Memory B cell (primary cell): ENCODE measurements at regions not wholly inside any gene's neighbourhood (a gene's known extent, or its start where the extent isn't known, plus 50 kb on each side); places are given as distances from the start of the nearest gene placed in this dataset.
"Not testable (repeated sequence)": the region's sequence is repeated elsewhere in the genome, so short reads cannot be mapped to it uniquely, and the experiment has no call there.

Experiments
- ATAC-seq: fragments of 150-1000 bp; cut with Tn5 transposase; 2 replicates; pipeline ENCODE4 v1.10.0; 2021; ENCODE audit warnings: low read depth, mild to moderate bottlenecking, moderate library complexity
- DNase-seq, 2 donors: peaks; one replicate each; pipeline ENCODE4 v3.0.0; 2022; ENCODE audit warnings: low spot score in 2 of 2
- H3K27ac Mint-ChIP-seq: one replicate; pipeline ENCODE4 v1.8.0; 2022; ENCODE audit warnings: mild to moderate bottlenecking, moderate library complexity, mixed read lengths
- H3K27me3 Mint-ChIP-seq: one replicate; pipeline ENCODE4 v1.8.0; 2022; ENCODE audit warnings: mixed read lengths
- H3K36me3 Mint-ChIP-seq: one replicate; pipeline ENCODE4 v1.8.0; 2022; ENCODE audit warnings: mild to moderate bottlenecking, mixed read lengths
- H3K4me1 Mint-ChIP-seq: one replicate; pipeline ENCODE4 v1.8.0; 2022; ENCODE audit warnings: mixed read lengths
- H3K4me3 Mint-ChIP-seq: one replicate; pipeline ENCODE4 v1.8.0; 2022; ENCODE audit warnings: mild to moderate bottlenecking, moderate library complexity, mixed read lengths
- H3K9me3 Mint-ChIP-seq: one replicate; pipeline ENCODE4 v1.8.0; 2022; ENCODE audit warnings: mixed read lengths

DNA sequence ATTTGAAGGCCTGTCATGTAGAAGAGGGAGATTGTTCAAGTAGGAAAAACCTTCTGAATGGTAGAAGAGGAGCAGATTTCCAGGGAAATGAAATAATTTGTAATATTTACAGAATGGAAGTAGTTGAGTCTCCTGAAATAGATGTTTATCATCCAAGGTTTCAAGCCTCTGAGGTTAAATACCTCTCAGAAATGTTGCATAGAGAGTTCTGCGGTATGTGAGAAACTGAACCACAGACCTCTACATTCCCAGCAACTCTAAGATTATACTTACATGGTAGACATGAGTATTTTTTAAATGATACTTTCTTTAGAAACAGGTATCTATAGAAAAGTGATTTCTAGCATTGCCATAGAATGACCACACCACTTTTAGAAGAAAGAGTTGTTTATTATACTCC lies 379.8 kb upstream of the FANCL start:
- Mint-ChIP-seq H3K27ac (no peak overlapping the region), H3K36me3 (no peaks in the 10 kb centered on the region), H3K4me1 (no peaks in the 10 kb centered on the region)

DNA sequence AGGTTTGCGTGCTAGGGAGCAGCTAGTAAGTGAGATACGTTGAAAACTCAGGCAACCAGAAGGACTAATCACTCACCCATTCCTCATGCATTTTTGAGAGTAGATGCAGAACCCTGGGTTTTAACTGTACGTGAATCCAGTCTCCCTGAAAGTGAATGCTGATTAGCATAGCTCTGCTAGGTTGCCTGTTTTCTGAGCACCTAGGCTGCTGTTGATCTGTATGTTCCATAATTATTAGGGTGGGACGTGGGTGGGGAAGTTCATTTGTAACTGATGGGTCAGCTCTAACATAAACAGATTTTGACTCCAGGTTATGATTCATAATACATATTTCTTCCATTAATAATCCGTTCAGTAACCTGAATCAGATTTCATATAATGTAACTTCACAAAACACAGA lies 379.0 kb upstream of the FANCL start:
- Mint-ChIP-seq H3K4me3 (no peak overlapping the region), H3K4me1 (no peaks in the 10 kb centered on the region), H3K36me3 (no peaks in the 10 kb centered on the region), H3K9me3 (no peaks in the 10 kb centered on the region), H3K27me3 (peaks cover 3% of the 10 kb centered on the region), H3K27ac (no peak overlapping the region)
- no peak for DNase-seq
- no peak for ATAC-seq

More for the DNA sequence above, 379.8 kb upstream of the FANCL start:
- DNase-seq (no peak), ATAC-seq (no peak)
- Mint-ChIP-seq H3K4me3 (no peak overlapping the region), H3K27me3 (peaks cover 2% of the 10 kb centered on the region), H3K9me3 (no peaks in the 10 kb centered on the region)

DNA sequence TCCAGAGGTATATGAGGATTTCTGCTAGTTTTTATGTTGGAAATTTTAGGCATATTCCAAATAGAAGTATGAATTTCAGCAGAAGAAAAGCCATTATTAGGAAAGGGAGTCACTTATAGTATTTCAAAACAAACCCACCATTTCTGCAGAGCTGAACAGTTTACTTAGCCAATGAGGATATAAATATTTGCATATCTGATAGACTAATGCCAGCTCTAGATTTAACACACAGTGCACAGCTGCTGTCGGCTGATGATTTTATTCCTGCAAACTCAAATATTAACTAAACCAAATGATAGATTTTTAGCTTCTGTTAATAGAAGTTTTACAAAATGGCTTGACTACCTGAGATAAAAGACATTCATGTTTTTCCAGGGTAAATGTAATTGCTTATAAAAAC lies 375.8 kb upstream of the FANCL start:
- H3K36me3 Mint-ChIP-seq = no peaks in the 10 kb centered on the region
- DNase-seq (no peak), ATAC-seq (no peak)
- H3K27me3 Mint-ChIP-seq = peaks cover 1% of the 10 kb centered on the region
- H3K27ac Mint-ChIP-seq = no peak overlapping the region
- no peaks in the 10 kb centered on the region for H3K4me1 Mint-ChIP-seq
- no peaks in the 10 kb centered on the region for H3K9me3 Mint-ChIP-seq
- no peak overlapping the region for H3K4me3 Mint-ChIP-seq

DNA sequence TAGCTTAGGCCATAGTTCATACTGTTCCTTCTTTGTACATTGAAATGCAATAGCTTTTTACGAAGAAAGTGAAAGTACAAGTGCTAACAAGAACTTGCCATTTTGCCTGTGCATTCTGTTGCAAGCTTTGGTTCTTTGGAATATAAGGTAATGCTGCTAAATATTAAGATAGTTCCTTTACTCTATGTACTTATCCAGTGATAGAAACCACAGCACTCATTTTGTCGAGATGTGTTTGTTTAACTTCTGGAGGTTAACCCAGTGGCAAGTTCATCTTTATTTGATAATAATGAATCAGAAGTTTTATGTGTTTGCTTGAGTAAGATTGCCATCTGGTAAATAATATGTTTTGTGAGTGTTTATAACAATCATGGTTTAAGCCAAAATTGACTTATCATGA lies 373.1 kb upstream of the FANCL start:
- H3K36me3 Mint-ChIP-seq = no peaks in the 10 kb centered on the region
- no peak for ATAC-seq
- H3K9me3 Mint-ChIP-seq = no peaks in the 10 kb centered on the region
- H3K27ac Mint-ChIP-seq = no peak overlapping the region
- H3K4me3 Mint-ChIP-seq = no peak overlapping the region
- peaks cover 2% of the 10 kb centered on the region for H3K4me1 Mint-ChIP-seq
- no peak for DNase-seq
- H3K27me3 Mint-ChIP-seq = peaks cover 1% of the 10 kb centered on the region

DNA sequence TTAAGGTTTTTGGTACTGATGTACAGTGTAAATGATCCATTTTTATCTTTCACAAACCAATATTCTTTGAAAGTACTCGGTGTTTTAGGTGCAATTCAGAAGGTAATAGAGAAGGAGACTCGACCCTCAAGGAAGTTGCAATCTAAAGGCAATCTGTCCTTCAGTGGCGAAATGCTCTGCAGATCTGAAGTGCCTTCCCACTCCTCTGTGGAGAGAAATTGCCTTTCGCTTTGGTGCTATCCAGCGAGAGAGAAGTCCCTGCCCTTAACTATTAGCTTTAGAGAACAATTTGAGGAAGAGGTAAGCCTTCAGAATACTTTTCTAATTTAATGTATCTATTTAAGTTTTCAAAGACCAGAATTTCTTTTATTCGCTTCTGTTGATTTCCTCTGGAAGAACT lies 371.8 kb upstream of the FANCL start:
- Mint-ChIP-seq H3K9me3 (no peaks in the 10 kb centered on the region), H3K36me3 (no peaks in the 10 kb centered on the region), H3K27me3 (peaks cover 1% of the 10 kb centered on the region), H3K4me3 (no peak overlapping the region), H3K27ac (no peak overlapping the region), H3K4me1 (peaks cover 2% of the 10 kb centered on the region)
- ATAC-seq (no peak), DNase-seq (no peak)

DNA sequence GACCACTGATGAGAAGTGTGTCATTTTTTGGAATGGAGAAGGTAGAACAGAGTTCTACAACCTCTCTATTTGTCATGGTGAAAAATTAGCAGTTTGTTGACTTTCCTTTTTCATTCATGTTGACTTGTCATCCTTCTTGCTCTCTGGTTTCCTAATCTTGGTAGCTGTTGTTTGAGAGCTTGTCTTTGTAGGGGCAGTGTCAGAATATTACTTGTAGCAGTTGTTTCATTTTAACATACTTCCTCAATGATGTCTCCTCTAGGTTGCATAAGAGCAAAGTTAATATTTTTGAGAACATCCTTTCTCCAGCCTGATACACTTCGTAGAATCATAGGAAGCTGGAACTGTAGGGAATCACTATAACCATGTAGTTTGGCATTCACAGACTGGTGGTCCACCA lies 368.2 kb upstream of the FANCL start:
- H3K36me3 Mint-ChIP-seq = no peaks in the 10 kb centered on the region
- DNase-seq (no peak), ATAC-seq (no peak)
- H3K27me3 Mint-ChIP-seq = peaks cover 3% of the 10 kb centered on the region
- H3K27ac Mint-ChIP-seq = no peak overlapping the region
- H3K4me3 Mint-ChIP-seq = no peak overlapping the region
- H3K9me3 Mint-ChIP-seq = no peaks in the 10 kb centered on the region
- H3K4me1 Mint-ChIP-seq = peaks cover 2% of the 10 kb centered on the region

GRCh38 chr2:58608146-58608545 lies 367.0 kb upstream of the FANCL start:
- H3K4me3 Mint-ChIP-seq = no peak overlapping the region
- no peak for DNase-seq
- H3K4me1 Mint-ChIP-seq = peaks cover 2% of the 10 kb centered on the region
- no peak overlapping the region for H3K27ac Mint-ChIP-seq
- peaks cover 3% of the 10 kb centered on the region for H3K27me3 Mint-ChIP-seq
- no peaks in the 10 kb centered on the region for H3K36me3 Mint-ChIP-seq
- H3K9me3 Mint-ChIP-seq = no peaks in the 10 kb centered on the region
- no peak for ATAC-seq

DNA sequence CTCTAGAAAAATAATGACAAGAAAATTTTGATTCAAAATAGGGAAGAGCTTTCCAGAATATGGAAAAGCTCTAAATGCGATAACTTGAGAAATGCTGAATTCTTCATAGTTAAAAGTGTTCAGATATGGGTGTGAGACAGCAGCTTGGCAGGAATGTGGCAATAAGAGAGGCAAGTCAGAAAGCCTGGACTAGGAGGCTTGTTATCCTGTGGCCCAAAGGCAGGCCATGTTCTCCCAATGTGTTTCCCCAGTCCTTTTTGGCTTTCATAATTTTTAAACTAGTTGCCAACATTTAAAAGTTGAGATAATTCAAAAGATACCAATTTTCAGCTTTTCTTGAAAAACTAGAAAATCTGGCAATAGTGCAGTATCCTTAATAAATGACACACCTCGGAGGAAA lies 366.3 kb upstream of the FANCL start:
- H3K9me3 Mint-ChIP-seq = no peaks in the 10 kb centered on the region
- peaks cover 3% of the 10 kb centered on the region for H3K27me3 Mint-ChIP-seq
- ATAC-seq (no peak), DNase-seq (no peak)
- H3K27ac Mint-ChIP-seq = no peak overlapping the region
- no peaks in the 10 kb centered on the region for H3K36me3 Mint-ChIP-seq
- H3K4me3 Mint-ChIP-seq = no peak overlapping the region
- peaks cover 2% of the 10 kb centered on the region for H3K4me1 Mint-ChIP-seq

DNA sequence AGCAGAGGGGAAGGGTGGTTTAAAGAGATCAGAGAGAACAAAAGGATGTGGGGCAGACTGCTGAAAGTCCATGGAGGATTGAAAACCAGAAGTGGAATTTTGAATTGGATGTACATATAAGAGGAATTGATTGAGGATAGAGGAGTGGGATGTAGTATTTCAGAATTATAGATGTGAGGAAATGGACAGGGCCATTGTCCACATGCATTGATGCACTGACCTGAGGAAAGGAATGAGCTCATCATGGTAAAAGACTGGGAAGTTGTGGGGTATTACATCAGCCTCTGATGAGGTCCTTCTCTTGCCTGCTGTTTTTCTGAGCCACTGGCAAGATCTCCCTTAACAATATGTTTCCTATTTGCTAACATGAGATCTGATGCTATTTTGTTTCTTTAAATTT lies 365.7 kb upstream of the FANCL start:
- H3K36me3 Mint-ChIP-seq = no peaks in the 10 kb centered on the region
- peaks cover 3% of the 10 kb centered on the region for H3K27me3 Mint-ChIP-seq

DNA sequence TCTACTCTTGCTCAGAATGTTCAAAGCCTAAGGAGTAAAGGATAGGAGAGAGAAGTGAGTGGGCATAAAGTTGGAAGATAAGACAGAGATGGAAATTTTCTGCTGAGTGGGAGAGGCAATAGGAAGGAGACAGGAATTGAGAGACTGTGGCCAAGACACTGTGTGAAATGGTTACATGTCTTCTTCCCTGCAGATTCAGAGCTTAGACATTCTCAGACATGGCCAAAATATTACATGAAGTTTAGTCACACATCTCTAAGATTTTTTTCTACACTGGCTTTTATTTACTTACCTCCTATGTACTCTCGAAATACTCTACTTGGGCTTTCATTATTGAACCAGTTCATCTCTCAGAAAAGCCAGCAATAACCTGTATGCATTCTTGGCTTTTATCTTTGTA lies 363.0 kb upstream of the FANCL start:
- Mint-ChIP-seq H3K9me3 (no peaks in the 10 kb centered on the region), H3K4me3 (no peak overlapping the region), H3K27ac (no peak overlapping the region), H3K4me1 (no peaks in the 10 kb centered on the region), H3K27me3 (peaks cover 3% of the 10 kb centered on the region), H3K36me3 (no peaks in the 10 kb centered on the region)
- no peak for ATAC-seq
- DNase-seq = no peak

More for the DNA sequence above, 365.7 kb upstream of the FANCL start:
- Mint-ChIP-seq H3K27ac (no peak overlapping the region), H3K9me3 (no peaks in the 10 kb centered on the region), H3K4me3 (no peak overlapping the region), H3K4me1 (peaks cover 2% of the 10 kb centered on the region)
- no peak for DNase-seq
- no peak for ATAC-seq

GRCh38 chr2:58601017-58601416 lies 359.9 kb upstream of the FANCL start:
- no peak for DNase-seq
- Mint-ChIP-seq H3K27me3 (peaks cover 6% of the 10 kb centered on the region), H3K27ac (no peak overlapping the region), H3K9me3 (no peaks in the 10 kb centered on the region), H3K4me3 (no peak overlapping the region), H3K4me1 (no peaks in the 10 kb centered on the region), H3K36me3 (no peaks in the 10 kb centered on the region)
- ATAC-seq = no peak

GRCh38 chr2:58598171-58598570 lies 357.0 kb upstream of the FANCL start:
- no peak for ATAC-seq
- H3K4me1 Mint-ChIP-seq = peaks cover 3% of the 10 kb centered on the region
- H3K4me3 Mint-ChIP-seq = no peak overlapping the region
- H3K27me3 Mint-ChIP-seq = peaks cover 3% of the 10 kb centered on the region
- H3K27ac Mint-ChIP-seq = no peak overlapping the region
- H3K9me3 Mint-ChIP-seq = no peaks in the 10 kb centered on the region
- no peaks in the 10 kb centered on the region for H3K36me3 Mint-ChIP-seq
- DNase-seq = no peak

DNA sequence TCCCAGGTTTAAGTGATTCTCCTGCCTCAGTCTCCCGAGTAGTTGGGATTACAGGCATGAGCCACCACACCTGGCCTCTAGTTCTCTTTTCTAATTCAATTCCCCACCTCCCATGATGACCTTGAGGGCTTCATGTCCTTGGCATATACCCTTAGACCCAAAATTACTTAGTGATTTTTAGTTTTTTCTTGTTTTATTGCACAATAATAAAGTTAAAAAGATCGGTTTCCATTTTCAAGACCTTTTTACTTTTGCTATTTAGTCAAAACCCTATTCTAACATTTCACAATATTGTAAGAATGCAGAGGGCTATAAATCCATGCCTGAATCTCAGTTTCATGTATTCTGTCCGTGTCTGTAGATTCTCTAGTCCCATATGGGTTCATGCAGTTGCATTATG lies 354.6 kb upstream of the FANCL start:
- Mint-ChIP-seq H3K36me3 (no peaks in the 10 kb centered on the region), H3K27ac (no peak overlapping the region), H3K4me3 (no peak overlapping the region), H3K9me3 (no peaks in the 10 kb centered on the region), H3K4me1 (peaks cover 3% of the 10 kb centered on the region), H3K27me3 (peaks cover 3% of the 10 kb centered on the region)
- DNase-seq (no peak), ATAC-seq (no peak)

DNA sequence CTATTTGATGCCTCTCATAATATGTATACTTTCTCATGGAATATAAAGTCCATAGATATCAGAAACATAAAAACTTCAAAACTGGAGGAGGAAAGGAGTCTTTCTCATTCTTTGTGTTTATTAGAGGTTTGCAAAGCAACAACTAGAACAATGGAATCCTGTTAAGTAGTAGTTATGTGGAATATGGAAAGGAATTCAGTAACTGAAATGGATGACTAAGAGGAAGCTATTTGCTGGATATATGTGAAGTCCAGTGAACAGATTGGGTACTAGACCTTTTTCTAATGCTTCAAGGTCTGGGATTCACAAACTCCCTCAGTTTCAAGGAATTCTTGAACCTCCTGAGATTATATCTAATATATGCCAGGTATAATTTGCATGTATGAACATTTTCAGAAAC lies 353.6 kb upstream of the FANCL start:
- no peak overlapping the region for H3K27ac Mint-ChIP-seq
- H3K9me3 Mint-ChIP-seq = no peaks in the 10 kb centered on the region
- H3K36me3 Mint-ChIP-seq = no peaks in the 10 kb centered on the region
- H3K4me1 Mint-ChIP-seq = peaks cover 3% of the 10 kb centered on the region
- H3K27me3 Mint-ChIP-seq = peaks cover 3% of the 10 kb centered on the region
- no peak overlapping the region for H3K4me3 Mint-ChIP-seq
- ATAC-seq (no peak), DNase-seq (no peak)

DNA sequence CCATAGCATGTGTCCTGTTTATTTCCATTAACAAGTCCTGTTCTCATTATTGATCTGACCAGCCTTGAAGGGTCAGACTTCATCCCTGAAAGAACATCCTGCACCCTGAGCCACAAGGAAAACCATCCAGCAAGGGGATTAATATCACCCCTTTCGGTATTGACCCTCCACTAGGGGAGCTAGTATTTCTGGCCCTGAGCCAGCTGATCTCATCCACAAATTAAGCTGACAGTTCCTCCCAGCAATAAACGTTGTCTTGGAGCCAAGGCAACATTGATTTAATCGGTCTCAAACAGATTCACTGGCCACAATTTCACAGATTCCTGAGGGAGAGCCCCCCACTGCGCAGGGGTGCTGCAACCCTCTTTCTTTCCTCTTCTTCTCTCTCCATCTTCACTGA lies 353.1 kb upstream of the FANCL start:
- Mint-ChIP-seq H3K27me3 (peaks cover 3% of the 10 kb centered on the region), H3K27ac (no peak overlapping the region), H3K36me3 (no peaks in the 10 kb centered on the region), H3K4me3 (no peak overlapping the region), H3K9me3 (no peaks in the 10 kb centered on the region), H3K4me1 (peaks cover 3% of the 10 kb centered on the region)
- no peak for DNase-seq
- no peak for ATAC-seq

DNA sequence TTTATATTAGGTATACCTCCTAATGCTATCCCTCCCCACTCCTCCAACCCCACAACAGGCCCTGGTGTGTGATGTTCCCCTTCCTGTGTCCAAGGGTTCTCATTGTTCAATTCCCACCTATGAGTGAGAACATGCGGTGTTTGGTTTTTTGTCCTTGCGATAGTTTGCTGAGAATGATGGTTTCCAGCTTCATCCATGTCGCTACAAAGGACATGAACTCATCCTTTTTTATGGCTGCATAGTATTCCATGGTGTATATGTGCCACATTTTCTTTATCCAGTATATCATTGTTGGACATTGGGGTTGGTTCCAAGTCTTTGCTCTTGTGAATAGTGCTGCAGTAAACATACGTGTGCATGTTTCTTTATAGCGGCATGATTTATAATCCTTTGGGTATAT lies 345.1 kb upstream of the FANCL start:
- H3K36me3 Mint-ChIP-seq = not testable (repeated sequence)

More for the DNA sequence above, 345.1 kb upstream of the FANCL start:
- H3K27me3 Mint-ChIP-seq, DNase-seq, ATAC-seq, H3K9me3 Mint-ChIP-seq, H3K4me3 Mint-ChIP-seq, H3K4me1 Mint-ChIP-seq, H3K27ac Mint-ChIP-seq: not testable (repeated sequence)
